GM12874 (cell line): ENCODE measurements at regions not wholly inside any gene's neighbourhood (a gene's known extent, or its start where the extent isn't known, plus 50 kb on each side); places are given as distances from the start of the nearest gene placed in this dataset.

ENCODE experiments used
- TF ChIP-seq, protein P1 (sequence below): IDR thresholded peaks from 2 replicates; pipeline ENCODE4 v1.5.1; 2011; ENCODE audit warnings: low read depth, mild to moderate bottlenecking, control low read depth, low read length, moderate library complexity; ENCODE audit not compliant: insufficient read depth

DNA sequence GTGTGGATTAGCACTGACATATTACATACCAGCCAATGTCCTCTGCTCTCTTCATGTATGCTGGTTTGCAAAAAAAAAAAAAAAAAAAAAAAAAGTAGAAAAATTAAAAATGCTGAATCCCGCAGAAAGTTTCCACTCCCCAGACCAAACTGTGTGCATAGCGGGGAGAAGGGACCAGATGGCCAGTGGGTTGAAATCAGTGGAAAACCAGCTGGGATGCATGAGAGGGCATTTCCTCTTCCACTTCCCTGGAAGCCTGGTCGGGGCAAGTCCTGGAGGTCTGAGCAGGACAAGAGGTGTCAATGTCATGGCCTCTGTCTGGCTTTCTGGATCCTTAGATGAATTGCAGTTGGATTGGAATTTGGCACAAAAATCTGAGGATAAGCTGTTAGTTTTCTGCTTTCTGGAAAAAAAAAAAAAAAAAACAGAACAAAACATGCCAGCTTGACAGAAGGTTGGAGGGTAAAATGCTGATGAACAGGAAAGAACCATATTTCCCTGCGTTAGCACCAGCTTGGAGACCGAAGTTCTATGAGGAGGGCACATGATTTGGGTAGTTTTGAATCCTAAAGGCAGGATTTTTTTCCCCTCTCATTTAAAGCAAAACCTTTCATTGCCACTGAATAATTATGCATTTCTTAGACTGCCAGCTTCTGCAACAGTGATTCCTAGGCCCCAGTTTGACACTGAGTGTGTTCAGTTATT is 941.5 kb upstream of the EEF2KMT start:
- TF ChIP-seq, protein P1, sequence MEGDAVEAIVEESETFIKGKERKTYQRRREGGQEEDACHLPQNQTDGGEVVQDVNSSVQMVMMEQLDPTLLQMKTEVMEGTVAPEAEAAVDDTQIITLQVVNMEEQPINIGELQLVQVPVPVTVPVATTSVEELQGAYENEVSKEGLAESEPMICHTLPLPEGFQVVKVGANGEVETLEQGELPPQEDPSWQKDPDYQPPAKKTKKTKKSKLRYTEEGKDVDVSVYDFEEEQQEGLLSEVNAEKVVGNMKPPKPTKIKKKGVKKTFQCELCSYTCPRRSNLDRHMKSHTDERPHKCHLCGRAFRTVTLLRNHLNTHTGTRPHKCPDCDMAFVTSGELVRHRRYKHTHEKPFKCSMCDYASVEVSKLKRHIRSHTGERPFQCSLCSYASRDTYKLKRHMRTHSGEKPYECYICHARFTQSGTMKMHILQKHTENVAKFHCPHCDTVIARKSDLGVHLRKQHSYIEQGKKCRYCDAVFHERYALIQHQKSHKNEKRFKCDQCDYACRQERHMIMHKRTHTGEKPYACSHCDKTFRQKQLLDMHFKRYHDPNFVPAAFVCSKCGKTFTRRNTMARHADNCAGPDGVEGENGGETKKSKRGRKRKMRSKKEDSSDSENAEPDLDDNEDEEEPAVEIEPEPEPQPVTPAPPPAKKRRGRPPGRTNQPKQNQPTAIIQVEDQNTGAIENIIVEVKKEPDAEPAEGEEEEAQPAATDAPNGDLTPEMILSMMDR, result no peak

DNA sequence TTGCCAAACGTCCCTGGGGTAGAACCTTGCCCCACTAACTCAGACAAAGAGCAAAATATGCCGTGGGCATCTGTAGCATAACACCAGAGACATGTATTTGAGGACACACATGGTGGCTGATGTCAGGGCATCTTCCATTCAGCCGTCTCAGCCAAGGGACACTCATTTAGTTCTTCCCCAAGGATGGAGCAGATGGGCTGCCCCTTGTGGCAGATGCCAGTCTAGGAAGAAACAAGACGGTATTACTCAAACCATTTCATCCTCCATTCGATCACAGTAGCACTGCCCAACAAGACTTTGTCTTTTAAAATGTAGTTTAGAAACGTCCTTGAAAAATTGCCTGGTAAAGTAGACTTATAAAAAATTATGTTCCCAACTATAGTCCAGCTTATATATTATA is 937.6 kb upstream of the EEF2KMT start:
- TF ChIP-seq, protein P1, result no peak

DNA sequence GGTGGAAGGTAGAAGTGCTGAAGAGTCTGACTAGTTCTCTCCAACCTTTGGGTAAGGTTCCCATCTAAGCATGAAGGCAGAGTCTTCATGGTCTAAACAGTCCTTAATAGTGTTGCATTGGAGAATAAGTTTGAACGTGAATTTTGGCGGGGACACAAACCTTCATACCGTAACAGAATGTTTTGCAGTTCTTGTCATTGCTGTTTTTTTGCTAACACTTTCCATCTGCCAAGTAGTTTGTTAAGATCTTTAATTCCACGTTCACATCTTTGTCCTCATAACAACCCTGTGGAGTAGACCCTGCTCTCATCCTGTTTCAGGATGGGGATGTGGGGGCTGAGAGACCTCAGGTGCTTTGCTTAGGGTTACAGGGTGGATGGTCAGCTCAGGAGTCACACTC is 936.9 kb upstream of the EEF2KMT start:
- TF ChIP-seq, protein P1, result no peak

DNA sequence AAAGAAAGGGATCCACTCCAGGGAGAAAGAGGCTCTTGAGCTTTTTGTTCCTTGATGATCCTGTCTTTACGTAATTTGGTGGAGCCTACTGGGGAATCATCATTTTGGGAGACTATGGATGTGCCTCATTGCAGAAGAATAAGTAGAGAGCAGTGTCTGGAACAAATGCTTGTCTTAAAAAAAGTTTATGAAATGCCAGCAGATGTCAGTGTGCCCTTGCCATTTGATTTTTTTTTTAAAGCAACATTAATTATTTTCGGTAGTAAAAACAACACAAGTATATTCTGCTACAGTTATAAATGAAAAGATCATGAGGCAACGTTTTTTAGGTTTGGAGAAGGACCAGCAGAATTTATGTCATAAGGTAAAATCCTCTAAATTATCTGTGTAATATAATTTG is 934.8 kb upstream of the EEF2KMT start:
- TF ChIP-seq, protein P1, result no peak

DNA sequence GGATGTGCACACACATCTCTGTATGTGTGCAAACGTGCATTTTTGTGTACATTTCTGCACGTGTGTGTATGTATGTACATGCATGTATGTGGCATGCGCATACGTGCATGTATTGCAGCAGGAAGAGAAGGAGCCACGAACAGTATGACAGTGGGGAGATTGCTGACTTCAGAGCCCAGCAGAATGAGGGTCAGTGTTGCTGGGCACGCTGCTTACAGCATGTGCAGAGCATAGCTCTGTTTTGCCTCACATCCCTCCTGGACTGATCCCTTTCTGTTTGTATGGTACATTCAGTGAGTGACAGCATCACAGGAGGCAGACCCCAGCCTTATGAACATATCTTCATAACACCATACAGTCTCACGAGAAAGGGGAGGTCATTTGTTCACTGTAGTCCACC is 934.0 kb upstream of the EEF2KMT start:
- TF ChIP-seq, protein P1, result no peak

DNA sequence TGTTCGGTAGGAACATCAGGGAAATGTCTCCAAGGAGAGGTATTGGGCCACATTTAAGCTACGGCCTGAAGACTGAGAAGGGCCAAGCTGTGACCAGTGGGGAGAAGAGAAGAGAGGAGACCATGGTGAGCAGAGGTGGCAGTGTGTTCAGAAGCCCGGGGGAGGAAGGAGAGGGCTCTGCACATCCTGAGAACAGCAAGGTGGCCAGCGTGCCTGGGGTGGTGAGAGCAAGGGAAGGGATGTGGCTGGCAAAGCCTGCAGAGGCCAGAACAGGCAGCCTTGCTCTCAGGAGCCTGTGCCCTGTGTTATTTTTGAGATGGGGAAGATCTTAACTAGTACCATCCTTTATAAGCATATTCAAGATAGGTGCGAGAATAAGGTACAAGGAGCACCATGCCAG is 933.5 kb upstream of the EEF2KMT start:
- TF ChIP-seq, protein P1, result no peak

DNA sequence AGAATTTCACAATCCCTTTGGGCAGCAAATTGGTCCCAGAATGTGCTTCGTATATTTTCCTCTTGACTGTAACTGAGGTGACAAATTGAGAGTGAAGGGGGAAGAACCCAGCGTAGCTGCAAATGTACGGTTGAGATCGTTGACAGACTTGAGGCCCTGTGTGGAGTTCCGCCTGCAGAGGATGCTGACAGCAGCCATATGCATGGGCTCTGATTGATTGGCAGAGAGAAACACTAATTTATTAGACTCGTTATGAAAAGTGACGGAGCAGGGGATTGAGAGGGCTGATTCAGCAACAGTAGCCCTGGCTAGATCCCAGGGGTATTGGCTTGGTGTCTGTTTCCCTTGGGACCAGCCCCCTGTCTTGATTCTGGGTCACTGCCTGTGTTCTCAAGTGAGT is 930.1 kb upstream of the EEF2KMT start:
- TF ChIP-seq, protein P1, result no peak

DNA sequence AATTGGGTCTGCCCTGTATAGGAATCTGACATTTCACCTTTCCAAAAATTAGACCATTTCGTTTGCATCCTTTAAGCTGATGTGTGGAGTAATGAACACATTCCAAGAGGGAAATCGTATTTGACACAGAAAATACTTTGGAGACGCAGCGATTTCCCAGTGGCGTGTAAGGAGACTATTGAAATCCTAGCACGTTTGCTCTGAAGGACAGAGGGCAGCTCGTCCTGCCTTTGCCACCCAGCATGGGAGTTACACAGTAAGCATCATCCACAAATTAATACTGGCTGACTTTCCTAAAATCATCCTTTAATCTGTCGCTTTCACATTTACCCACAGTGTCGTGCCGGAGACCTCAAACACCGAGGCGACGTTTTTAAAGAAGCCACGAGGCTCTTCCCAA is 925.9 kb upstream of the EEF2KMT start:
- TF ChIP-seq, protein P1, result no peak
